Smooth muscle cell (in vitro differentiated cells): ENCODE measurements at regions not wholly inside any gene's neighbourhood (a gene's known extent, or its start where the extent isn't known, plus 50 kb on each side); places are given as distances from the start of the nearest gene placed in this dataset.

Source experiments
- DNase-seq: peaks from one replicate; lab custom pipeline; 2025; ENCODE audit not compliant: unreplicated experiment; lab: John Stamatoyannopoulos, UW
- H2AFZ ChIP-seq: fragments of 200-600 bp; sonication (generic); 2 replicates; pipeline ENCODE4 v1.6.0; 2016; ENCODE audit warnings: antibody characterized with exemption, low read depth, mild to moderate bottlenecking
- H3F3A ChIP-seq: fragments of 200-600 bp; sonication (generic); 2 replicates; pipeline ENCODE4 v1.6.0; 2017; ENCODE audit warnings: antibody characterized with exemption, low read depth
- H3K27ac ChIP-seq: fragments of 200-600 bp; sonication (generic); 2 replicates; pipeline ENCODE4 v1.5.1; 2016; ENCODE audit warnings: low read depth, mild to moderate bottlenecking
- H3K27me3 ChIP-seq: fragments of 200-600 bp; sonication (generic); 2 replicates; pipeline ENCODE4 v1.6.1; 2016; ENCODE audit warnings: low read depth, mild to moderate bottlenecking
- H3K36me3 ChIP-seq: fragments of 200-600 bp; sonication (generic); 2 replicates; pipeline ENCODE4 v1.5.1; 2016; ENCODE audit warnings: low read depth
- H3K4me1 ChIP-seq: fragments of 200-600 bp; sonication (generic); 2 replicates; pipeline ENCODE4 v1.5.1; 2016; ENCODE audit warnings: low read depth
- H3K4me2 ChIP-seq: fragments of 200-600 bp; sonication (generic); 2 replicates; pipeline ENCODE4 v1.6.0; 2016; ENCODE audit warnings: mild to moderate bottlenecking
- H3K4me3 ChIP-seq: fragments of 200-600 bp; sonication (generic); 2 replicates; pipeline ENCODE4 v1.5.1; 2016; ENCODE audit warnings: mild to moderate bottlenecking
- H3K79me2 ChIP-seq: fragments of 200-600 bp; sonication (generic); 2 replicates; pipeline ENCODE4 v1.6.0; 2016; ENCODE audit warnings: low read depth, mild to moderate bottlenecking
- H3K9ac ChIP-seq: fragments of 200-600 bp; sonication (generic); 2 replicates; pipeline ENCODE4 v1.6.0; 2016; ENCODE audit warnings: low read depth
- H3K9me3 ChIP-seq: fragments of 200-600 bp; sonication (generic); replicated peaks from 2 replicates; pipeline ENCODE4 v1.5.1; 2016; ENCODE audit warnings: low read depth
- H4K20me1 ChIP-seq: fragments of 200-600 bp; sonication (generic); 2 replicates; pipeline ENCODE4 v1.6.0; 2016; ENCODE audit warnings: low read depth
- CTCF ChIP-seq: fragments of 200-600 bp; sonication (generic); IDR thresholded peaks from 2 replicates; pipeline ENCODE4 v1.5.1; 2017; ENCODE audit warnings: borderline replicate concordance, mild to moderate bottlenecking, antibody characterized with exemption; ENCODE audit not compliant: insufficient read depth, poor library complexity, severe bottlenecking
- WGBS: methylation state at CpG from one replicate; pipeline ENCODE4 v1.1.7; 2016; ENCODE audit warnings: low lambda C conversion rate; 5-methylcytosine and 5-hydroxymethylcytosine counted together

GRCh38 chr9:71171517-71171916 is 50.1 kb upstream of the TRPM3 start:
- Histone ChIP-seq H4K20me1 (no peaks in the 10 kb centered on the region), H3K9me3 (no peaks in the 10 kb centered on the region), H3K36me3 (no peaks in the 10 kb centered on the region), H2AFZ (no peak overlapping the region), H3F3A (no peaks in the 10 kb centered on the region), H3K79me2 (no peaks in the 10 kb centered on the region), H3K27ac (no peak overlapping the region), H3K4me3 (no peak overlapping the region), H3K27me3 (no peaks in the 10 kb centered on the region), H3K4me2 (no peak overlapping the region), H3K4me1 (no peaks in the 10 kb centered on the region), H3K9ac (no peak overlapping the region)
- no peak for DNase-seq
- TF ChIP-seq CTCF: no peak
- 80% methylated on average over 9 of the region's 9 CpGs for WGBS
